Muscle layer of colon (tissue), 2 donors: ENCODE measurements at regions not wholly inside any gene's neighbourhood (a gene's known extent, or its start where the extent isn't known, plus 50 kb on each side); places are given as distances from the start of the nearest gene placed in this dataset.

Source experiments
- H3K27ac ChIP-seq: one replicate; pipeline ENCODE4 v1.7.0; 2013; ENCODE audit warnings: low read depth, mild to moderate bottlenecking, low read length, moderate library complexity
- H3K27me3 ChIP-seq, 2 donors: one replicate each; pipeline ENCODE4 v1.7.0; 2013; ENCODE audit warnings: low read length in 2 of 2, mild to moderate bottlenecking in 2 of 2; ENCODE audit not compliant: insufficient read depth in 2 of 2, control insufficient read depth in 1 of 2
- H3K36me3 ChIP-seq: one replicate; pipeline ENCODE4 v1.7.0; 2013; ENCODE audit warnings: mild to moderate bottlenecking, low read length; ENCODE audit not compliant: insufficient read depth
- H3K4me1 ChIP-seq: one replicate; pipeline ENCODE4 v1.7.0; 2013; ENCODE audit warnings: mild to moderate bottlenecking, low read length; ENCODE audit not compliant: insufficient read depth
- H3K4me3 ChIP-seq, 2 donors: one replicate each; pipeline ENCODE4 v1.7.0; 2013; ENCODE audit warnings: low read length in 2 of 2, low read depth in 1 of 2, mild to moderate bottlenecking in 1 of 2, moderate library complexity in 1 of 2
- H3K9ac ChIP-seq: one replicate; pipeline ENCODE4 v1.7.0; 2013; ENCODE audit warnings: low read length
- H3K9me3 ChIP-seq: one replicate; pipeline ENCODE4 v1.7.0; 2013; ENCODE audit warnings: mild to moderate bottlenecking, low read length
- donor health status: abdominal sarcoma.
- donor health status: Adenocarcinoma of cecum.

DNA sequence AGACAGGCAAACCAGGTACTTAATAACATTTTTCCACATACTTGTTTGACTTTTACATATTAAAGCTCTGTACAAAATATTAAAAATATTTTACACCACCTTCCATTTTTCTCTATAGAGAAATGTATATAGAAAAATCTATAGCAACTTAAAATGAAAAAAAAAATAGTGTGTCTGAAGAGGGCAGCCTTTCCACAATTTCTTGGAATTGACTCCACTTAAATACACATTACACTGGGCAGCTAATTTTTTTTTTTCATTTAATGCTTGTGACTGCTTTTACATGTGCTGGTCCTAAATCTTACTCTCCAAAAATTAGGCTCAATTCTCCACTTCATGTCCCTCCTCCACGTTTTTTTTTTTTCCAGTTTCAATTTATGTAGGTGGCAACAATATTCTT lies 427.0 kb upstream of the RBMS3 start:
- Histone ChIP-seq H3K27ac (no peak overlapping the region), H3K27me3 (no peaks in the 10 kb centered on the region), H3K9me3 (no peaks in the 10 kb centered on the region), H3K4me1 (no peaks in the 10 kb centered on the region), H3K9ac (no peak overlapping the region), H3K36me3 (no peaks in the 10 kb centered on the region), H3K4me3 (no peak overlapping the region)

DNA sequence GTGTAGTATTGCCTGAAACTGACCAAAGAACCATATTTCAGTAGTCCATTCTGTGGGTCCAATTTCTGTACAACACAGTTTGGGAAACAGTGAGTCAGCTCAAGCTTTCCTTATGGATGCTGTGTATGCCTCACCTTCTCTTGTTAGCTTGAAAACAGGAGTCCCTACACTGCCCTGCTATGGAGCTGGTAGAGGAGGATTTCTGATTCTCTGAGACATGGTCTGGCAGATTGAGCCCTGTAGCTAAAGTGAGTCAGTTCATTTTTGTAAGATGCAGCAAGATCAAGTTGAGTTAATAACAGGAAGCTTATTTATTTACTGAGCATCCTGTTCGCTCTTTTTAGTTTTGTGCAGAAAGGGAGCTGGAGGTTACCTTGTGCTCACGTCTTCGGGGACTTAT lies 424.1 kb upstream of the RBMS3 start:
- H3K4me3 ChIP-seq = no peak overlapping the region
- no peaks in the 10 kb centered on the region for H3K27me3 ChIP-seq
- no peaks in the 10 kb centered on the region for H3K36me3 ChIP-seq
- no peaks in the 10 kb centered on the region for H3K4me1 ChIP-seq
- no peak overlapping the region for H3K9ac ChIP-seq
- H3K27ac ChIP-seq = no peak overlapping the region
- H3K9me3 ChIP-seq = no peaks in the 10 kb centered on the region

DNA sequence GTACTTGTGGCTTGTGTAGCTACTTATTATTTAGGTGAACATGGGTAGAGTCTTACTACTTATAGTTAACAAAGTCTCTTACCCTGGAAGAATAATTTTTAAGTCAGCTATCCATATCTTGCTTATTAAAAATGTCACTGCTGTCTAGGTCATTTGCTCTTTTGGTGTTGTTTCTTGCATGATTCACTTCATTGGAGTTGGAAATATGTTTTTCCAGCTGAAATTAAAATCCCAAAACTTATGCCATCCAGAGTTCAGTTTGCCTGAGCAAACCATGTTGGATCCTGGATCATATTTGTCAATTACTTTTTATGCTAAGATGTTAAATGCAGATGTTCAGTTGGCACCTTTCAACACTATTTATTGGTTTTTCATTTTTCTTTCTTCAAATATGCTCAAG lies 421.0 kb upstream of the RBMS3 start:
- H3K9me3 ChIP-seq = no peaks in the 10 kb centered on the region
- no peak overlapping the region for H3K27ac ChIP-seq
- H3K36me3 ChIP-seq = no peaks in the 10 kb centered on the region
- no peak overlapping the region for H3K4me3 ChIP-seq
- no peaks in the 10 kb centered on the region for H3K27me3 ChIP-seq
- H3K9ac ChIP-seq = no peak overlapping the region
- no peaks in the 10 kb centered on the region for H3K4me1 ChIP-seq

DNA sequence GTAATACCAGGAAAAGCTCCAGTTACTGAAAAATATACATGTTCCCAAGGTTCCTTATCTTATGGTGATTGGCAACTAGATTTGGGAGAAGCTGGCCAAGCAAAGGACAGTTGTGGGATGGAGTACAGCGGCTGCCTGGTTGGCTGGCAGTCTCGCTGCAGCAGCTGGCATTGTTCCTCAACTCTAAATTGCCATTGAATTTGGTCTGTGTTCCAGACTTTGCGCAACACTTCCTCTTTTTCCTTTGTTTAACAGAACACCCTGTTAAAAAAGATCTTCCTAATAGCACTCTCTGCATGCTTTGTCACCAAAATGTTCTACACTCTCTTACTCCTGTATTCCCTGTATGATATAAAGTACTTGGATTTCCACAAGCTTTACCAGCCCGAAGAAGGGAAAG lies 420.6 kb upstream of the RBMS3 start:
- no peaks in the 10 kb centered on the region for H3K9me3 ChIP-seq
- H3K9ac ChIP-seq = no peak overlapping the region
- no peaks in the 10 kb centered on the region for H3K4me1 ChIP-seq
- no peak overlapping the region for H3K27ac ChIP-seq
- no peak overlapping the region for H3K4me3 ChIP-seq
- no peaks in the 10 kb centered on the region for H3K36me3 ChIP-seq
- no peaks in the 10 kb centered on the region for H3K27me3 ChIP-seq

DNA sequence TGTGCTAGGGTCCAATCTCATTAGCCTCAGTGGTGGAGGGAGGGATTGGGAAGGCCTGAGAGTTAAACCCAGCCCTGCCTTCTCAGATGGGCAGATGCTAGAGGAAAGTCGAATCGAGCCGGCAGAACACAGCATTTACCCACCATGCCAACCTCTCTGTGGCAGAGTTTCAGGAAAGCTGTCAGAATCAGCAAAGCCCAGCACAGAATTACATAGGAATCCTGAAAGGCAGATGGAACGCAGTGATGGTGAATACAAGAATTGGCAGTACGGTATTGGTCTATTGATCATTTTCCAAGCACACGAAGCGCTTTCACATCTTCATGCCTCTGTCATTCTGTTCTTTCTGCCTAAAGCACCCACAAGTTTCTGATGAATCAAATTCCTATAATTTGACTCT lies 417.7 kb upstream of the RBMS3 start:
- H3K4me1 ChIP-seq = no peaks in the 10 kb centered on the region
- no peak overlapping the region for H3K4me3 ChIP-seq
- no peaks in the 10 kb centered on the region for H3K27me3 ChIP-seq
- no peak overlapping the region for H3K27ac ChIP-seq
- no peak overlapping the region for H3K9ac ChIP-seq
- H3K36me3 ChIP-seq = no peaks in the 10 kb centered on the region
- H3K9me3 ChIP-seq = no peaks in the 10 kb centered on the region

DNA sequence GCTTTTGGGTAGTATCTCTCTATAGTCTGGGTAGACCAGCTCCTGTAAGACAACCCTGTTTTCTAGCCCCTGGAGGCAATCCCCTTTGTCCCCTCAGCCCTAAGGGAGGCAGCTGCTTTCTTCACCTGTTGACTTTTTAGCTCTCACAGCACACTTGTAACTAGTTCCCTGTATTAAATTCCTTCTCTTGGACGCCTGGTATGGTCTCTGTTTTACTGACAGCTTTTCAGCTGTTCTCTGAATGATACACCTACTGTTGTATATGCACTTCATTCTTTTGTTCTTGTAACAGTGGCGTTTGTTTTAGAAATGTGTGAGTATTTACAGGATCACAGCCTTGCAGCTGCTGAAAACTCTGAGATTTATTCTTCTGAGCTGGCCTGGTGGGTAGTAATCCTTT lies 413.0 kb upstream of the RBMS3 start:
- Histone ChIP-seq H3K9me3 (no peaks in the 10 kb centered on the region), H3K4me3 (no peak overlapping the region), H3K9ac (no peak overlapping the region), H3K36me3 (no peaks in the 10 kb centered on the region), H3K27ac (no peak overlapping the region), H3K4me1 (no peaks in the 10 kb centered on the region), H3K27me3 (no peaks in the 10 kb centered on the region)

GRCh38 chr3:28868897-28869296 lies 412.0 kb upstream of the RBMS3 start:
- H3K4me3 ChIP-seq = no peak overlapping the region
- H3K4me1 ChIP-seq = no peaks in the 10 kb centered on the region
- H3K27ac ChIP-seq = no peak overlapping the region
- H3K36me3 ChIP-seq = no peaks in the 10 kb centered on the region
- H3K9ac ChIP-seq = no peak overlapping the region
- no peaks in the 10 kb centered on the region for H3K27me3 ChIP-seq
- H3K9me3 ChIP-seq = no peaks in the 10 kb centered on the region

DNA sequence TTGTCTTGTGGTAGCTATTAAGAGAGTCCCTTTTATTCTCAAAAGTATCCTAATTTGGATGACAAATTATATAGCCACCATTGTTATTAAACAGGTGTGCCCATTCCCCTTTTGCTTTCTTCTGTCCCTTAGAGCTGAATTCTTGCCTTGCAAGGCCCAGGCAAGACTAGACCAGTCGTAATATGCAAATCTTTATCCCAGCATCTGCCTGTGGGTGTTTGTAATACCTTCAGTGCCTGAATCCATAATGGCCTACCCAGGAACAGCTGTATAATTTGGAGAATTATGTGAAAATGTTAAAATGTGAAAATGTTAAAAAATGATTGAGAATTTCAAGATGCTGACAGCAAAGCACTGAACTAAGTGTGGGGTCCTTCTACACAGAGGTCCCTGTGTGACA lies 403.0 kb upstream of the RBMS3 start:
- Histone ChIP-seq H3K9me3 (peaks cover 5% of the 10 kb centered on the region), H3K9ac (no peak overlapping the region), H3K4me3 (no peak overlapping the region), H3K36me3 (no peaks in the 10 kb centered on the region), H3K27me3 (no peaks in the 10 kb centered on the region), H3K4me1 (no peaks in the 10 kb centered on the region), H3K27ac (no peak overlapping the region)

GRCh38 chr3:28890373-28890772 lies 390.5 kb upstream of the RBMS3 start:
- no peak overlapping the region for H3K4me3 ChIP-seq
- H3K27me3 ChIP-seq = no peaks in the 10 kb centered on the region
- no peaks in the 10 kb centered on the region for H3K9me3 ChIP-seq
- no peaks in the 10 kb centered on the region for H3K36me3 ChIP-seq
- no peak overlapping the region for H3K9ac ChIP-seq
- H3K4me1 ChIP-seq = no peaks in the 10 kb centered on the region
- H3K27ac ChIP-seq = no peak overlapping the region

DNA sequence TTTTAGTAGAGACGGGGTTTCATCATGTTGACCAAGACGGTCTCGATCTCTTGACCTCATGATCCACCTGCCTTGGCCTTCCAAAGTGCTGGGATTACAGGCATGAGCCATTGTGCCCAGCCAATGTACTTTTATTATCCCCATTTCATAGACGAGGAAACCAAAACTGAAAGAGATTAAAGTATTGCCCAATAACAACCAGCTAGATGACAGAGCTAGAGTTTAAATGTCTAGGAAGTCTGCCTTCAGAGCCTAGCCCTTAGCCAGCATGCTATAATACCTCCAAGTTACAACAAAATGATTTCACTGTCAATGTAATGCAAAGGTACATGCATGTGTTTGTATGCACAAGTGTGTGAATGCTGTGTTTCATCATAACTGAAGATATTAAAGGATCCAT lies 389.4 kb upstream of the RBMS3 start:
- Histone ChIP-seq H3K9ac (no peak overlapping the region), H3K4me1 (no peaks in the 10 kb centered on the region), H3K27me3 (no peaks in the 10 kb centered on the region), H3K9me3 (no peaks in the 10 kb centered on the region), H3K36me3 (no peaks in the 10 kb centered on the region), H3K27ac (no peak overlapping the region), H3K4me3 (no peak overlapping the region)

GRCh38 chr3:28900301-28900700 lies 380.6 kb upstream of the RBMS3 start:
- Histone ChIP-seq H3K36me3 (no peaks in the 10 kb centered on the region), H3K4me3 (no peak overlapping the region), H3K4me1 (no peaks in the 10 kb centered on the region), H3K9ac (no peak overlapping the region), H3K27me3 (no peaks in the 10 kb centered on the region), H3K9me3 (no peaks in the 10 kb centered on the region), H3K27ac (no peak overlapping the region)

DNA sequence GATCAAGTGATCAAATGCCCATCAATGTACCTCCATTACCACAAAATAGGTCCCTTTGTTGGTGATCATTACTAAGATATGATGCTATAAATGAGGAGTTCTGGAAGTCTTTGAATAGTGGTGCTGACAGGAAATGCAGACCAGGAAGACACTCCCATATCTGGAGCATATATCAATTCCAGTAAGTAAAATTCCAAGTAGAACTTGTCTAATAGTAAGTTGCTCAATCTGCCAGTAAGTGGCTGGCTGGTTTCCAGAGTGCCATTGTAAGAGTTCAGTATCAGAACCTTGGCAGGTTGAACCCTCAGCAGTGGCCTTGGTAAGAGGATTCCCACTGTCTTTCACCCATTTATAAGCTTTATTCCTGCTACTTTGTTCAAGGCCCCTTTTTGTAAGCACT lies 379.9 kb upstream of the RBMS3 start:
- H3K27me3 ChIP-seq = no peaks in the 10 kb centered on the region
- no peak overlapping the region for H3K4me3 ChIP-seq
- H3K9ac ChIP-seq = no peak overlapping the region
- no peaks in the 10 kb centered on the region for H3K4me1 ChIP-seq
- H3K27ac ChIP-seq = no peak overlapping the region
- no peaks in the 10 kb centered on the region for H3K9me3 ChIP-seq
- no peaks in the 10 kb centered on the region for H3K36me3 ChIP-seq
